Esophagus muscularis mucosa (tissue), 4 donors: ENCODE measurements at regions not wholly inside any gene's neighbourhood (a gene's known extent, or its start where the extent isn't known, plus 50 kb on each side); places are given as distances from the start of the nearest gene placed in this dataset.

ENCODE experiments used
- DNase-seq: peaks from one replicate; pipeline ENCODE4 v3.0.0-alpha.2; 2017; ENCODE audit errors: extremely low spot score
- H3K27ac ChIP-seq, 4 donors: fragments of 200-600 bp; sonication (generic); replicated peaks in 1 of 4; 1 replicate in 3 of 4; 2 replicates in 1 of 4; pipeline ENCODE4 v1.5.1; 2016 to 2019; ENCODE audit warnings: mild to moderate bottlenecking in 1 of 4
- H3K27me3 ChIP-seq, 4 donors: fragments of 200-600 bp; sonication (generic); one replicate each; pipeline versions ENCODE4 v1.5.1 to v1.6.0; 2016 to 2019
- H3K36me3 ChIP-seq, 4 donors: fragments of 200-600 bp; sonication (generic); one replicate each; pipeline ENCODE4 v1.5.1; 2016 to 2019
- H3K4me1 ChIP-seq, 4 donors: fragments of 200-600 bp; sonication (generic); one replicate each; pipeline ENCODE4 v1.5.1; 2016 to 2019
- H3K4me3 ChIP-seq, 4 donors: fragments of 200-600 bp; sonication (generic); 1 replicate in 2 of 4; 2 replicates in 2 of 4; pipeline ENCODE4 v1.5.1; 2016 to 2019; ENCODE audit warnings: mild to moderate bottlenecking in 4 of 4, moderate library complexity in 1 of 4
- H3K9me3 ChIP-seq, 4 donors: fragments of 200-600 bp; sonication (generic); 1 replicate in 3 of 4; 2 replicates in 1 of 4; pipeline ENCODE4 v1.5.1; 2016 to 2019
- CTCF ChIP-seq, 3 experiments: fragments of 200-600 bp in 2 of 3; fragments of 450-650 bp in 1 of 3; sonication (generic) in 2 of 3; IDR thresholded peaks; one replicate each; pipeline ENCODE4 v1.5.1; 2017 to 2019; ENCODE audit warnings: antibody characterized with exemption in 3 of 3, mild to moderate bottlenecking in 2 of 3, moderate library complexity in 1 of 3
- EP300 ChIP-seq: sonication (generic); formaldehyde crosslinking; IDR thresholded peaks from one replicate; pipeline ENCODE4 v1.6.1; 2017; ENCODE audit warnings: antibody characterized with exemption
- POLR2A ChIP-seq: fragments of 450-650 bp; IDR thresholded peaks from one replicate; pipeline ENCODE4 v1.6.1; 2017; ENCODE audit warnings: antibody characterized with exemption, moderate library complexity, mild to moderate bottlenecking, low read depth
- POLR2AphosphoS5 ChIP-seq, 2 donors: sonication (generic); formaldehyde crosslinking; IDR thresholded peaks; one replicate each; pipeline ENCODE4 v1.6.1; 2017; ENCODE audit warnings: antibody characterized with exemption in 2 of 2
- WGBS: methylation state at CpG from one replicate; pipeline ENCODE4 v1.1.5; 2018; 5-methylcytosine and 5-hydroxymethylcytosine counted together
- intact Hi-C: fragments of 100-400 bp; cut with DNase I; formaldehyde crosslinking; loops from one replicate; pipeline ENCODE4 v1.15.1; 2023

- intact Hi-C loops, result no loop called here
- H3K9me3 ChIP-seq, result no peaks in the 10 kb centered on the region
- TF ChIP-seq EP300 (no peak), POLR2A (no peak), CTCF (IDR thresholded peaks at IDR 0.05) (no peak), POLR2AphosphoS5 (IDR thresholded peaks at IDR 0.05) (no peak)
- WGBS, result 95% methylated on average over 7 of the region's 7 CpGs
- H3K4me1 ChIP-seq, result no peaks in the 10 kb centered on the region
- H3K4me3 ChIP-seq, result no peak overlapping the region
- DNase-seq, result peak; percentile 80
- H3K27ac ChIP-seq, result no peak overlapping the region
- no peaks in the 10 kb centered on the region for H3K27me3 ChIP-seq
- no peaks in the 10 kb centered on the region for H3K36me3 ChIP-seq
Observed at GRCh38 chr9:90046317-90046861, 441.6 kb downstream of the GADD45G start.

DNA sequence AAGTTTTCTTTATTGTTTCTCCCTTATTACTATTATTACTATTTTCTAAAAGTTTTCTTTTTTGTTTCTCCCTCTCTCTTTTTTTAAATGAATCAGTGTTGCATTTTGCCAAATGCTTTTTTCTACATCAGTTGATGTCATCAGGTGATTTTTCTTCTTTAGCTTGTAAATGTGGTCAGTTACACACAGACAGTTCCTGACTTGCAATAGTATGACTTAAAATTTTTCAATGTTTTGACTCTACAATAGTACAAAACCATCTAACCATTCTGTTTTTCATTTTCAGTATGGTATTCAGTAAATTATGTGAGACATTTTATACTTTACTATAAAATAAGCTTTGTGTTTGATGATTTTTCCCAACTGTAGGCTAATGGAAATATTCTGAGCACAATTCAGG lies 443.0 kb downstream of the GADD45G start:
- Histone ChIP-seq H3K36me3 (no peaks in the 10 kb centered on the region), H3K27me3 (no peaks in the 10 kb centered on the region), H3K27ac (no peak overlapping the region), H3K9me3 (no peaks in the 10 kb centered on the region), H3K4me3 (no peak overlapping the region), H3K4me1 (no peaks in the 10 kb centered on the region)
- intact Hi-C loops, result no loop called here
- TF ChIP-seq EP300, result no peak
- no peak for TF ChIP-seq POLR2AphosphoS5 (IDR thresholded peaks at IDR 0.05)
- TF ChIP-seq POLR2A, result no peak
- no peak for TF ChIP-seq CTCF (IDR thresholded peaks at IDR 0.05)
- no peak for DNase-seq

DNA sequence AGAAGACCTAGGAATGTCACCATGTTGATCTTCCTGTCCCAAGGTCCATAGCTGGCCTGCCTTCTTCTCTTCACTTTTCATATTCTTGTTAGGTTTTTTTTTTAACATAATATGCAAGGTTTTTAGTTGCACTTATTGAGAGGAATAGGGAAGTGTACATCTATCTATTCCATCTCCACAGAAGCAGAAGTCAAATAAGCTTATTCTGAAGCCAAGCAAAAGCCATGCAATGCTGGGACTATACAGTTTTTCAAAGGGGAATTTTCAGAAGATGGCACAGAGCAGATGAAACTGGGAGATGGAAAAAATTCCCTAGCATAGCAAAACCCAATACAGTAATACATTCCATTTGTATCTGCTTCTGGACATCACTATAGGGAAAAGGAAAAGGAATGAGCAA lies 447.6 kb downstream of the GADD45G start:
- no peak for DNase-seq
- Histone ChIP-seq H3K27me3 (no peaks in the 10 kb centered on the region), H3K27ac (no peak overlapping the region), H3K9me3 (no peaks in the 10 kb centered on the region), H3K4me1 (peaks cover 0 to 6% (median 0%) of the 10 kb centered on the region in 4 donors), H3K4me3 (no peak overlapping the region), H3K36me3 (no peaks in the 10 kb centered on the region)
- TF ChIP-seq CTCF (IDR thresholded peaks at IDR 0.05), result no peak
- no peak for TF ChIP-seq POLR2A
- no peak for TF ChIP-seq EP300
- no peak for TF ChIP-seq POLR2AphosphoS5 (IDR thresholded peaks at IDR 0.05)
- intact Hi-C loops, result no loop called here

GRCh38 chr9:90053027-90053426 lies 448.2 kb downstream of the GADD45G start:
- Histone ChIP-seq H3K27ac (no peak overlapping the region), H3K36me3 (no peaks in the 10 kb centered on the region), H3K27me3 (no peaks in the 10 kb centered on the region), H3K4me1 (peaks cover 0 to 6% (median 0%) of the 10 kb centered on the region in 4 donors), H3K9me3 (no peaks in the 10 kb centered on the region), H3K4me3 (no peak overlapping the region)
- TF ChIP-seq EP300 (no peak), POLR2A (no peak), CTCF (IDR thresholded peaks at IDR 0.05) (no peak), POLR2AphosphoS5 (IDR thresholded peaks at IDR 0.05) (no peak)
- intact Hi-C loops, result no loop called here
- 64% methylated on average over 5 of the region's 5 CpGs for WGBS
- DNase-seq, result peak; percentile 88

- no peak for TF ChIP-seq EP300
- no peak for TF ChIP-seq POLR2A
- TF ChIP-seq CTCF (IDR thresholded peaks at IDR 0.05), result no peak
- TF ChIP-seq POLR2AphosphoS5 (IDR thresholded peaks at IDR 0.05), result no peak
- no peaks in the 10 kb centered on the region for H3K27me3 ChIP-seq
- DNase-seq, result no peak
- no peak overlapping the region for H3K27ac ChIP-seq
- peaks cover 0 to 6% (median 0%) of the 10 kb centered on the region in 4 donors for H3K4me1 ChIP-seq
- no peaks in the 10 kb centered on the region for H3K36me3 ChIP-seq
- H3K9me3 ChIP-seq, result no peaks in the 10 kb centered on the region
- H3K4me3 ChIP-seq, result no peak overlapping the region
- intact Hi-C loops, result no loop called here
Observed at GRCh38 chr9:90054810-90055209, 450.0 kb downstream of the GADD45G start.
